Esophagus muscularis mucosa (tissue), 4 donors: ENCODE measurements at regions not wholly inside any gene's neighbourhood (a gene's known extent, or its start where the extent isn't known, plus 50 kb on each side); places are given as distances from the start of the nearest gene placed in this dataset.

Experiments
- DNase-seq: peaks from one replicate; pipeline ENCODE4 v3.0.0-alpha.2; 2017; ENCODE audit errors: extremely low spot score
- H3K27ac ChIP-seq, 4 donors: fragments of 200-600 bp; sonication (generic); replicated peaks in 1 of 4; 1 replicate in 3 of 4; 2 replicates in 1 of 4; pipeline ENCODE4 v1.5.1; 2016 to 2019; ENCODE audit warnings: mild to moderate bottlenecking in 1 of 4
- H3K27me3 ChIP-seq, 4 donors: fragments of 200-600 bp; sonication (generic); one replicate each; pipeline versions ENCODE4 v1.5.1 to v1.6.0; 2016 to 2019
- H3K36me3 ChIP-seq, 4 donors: fragments of 200-600 bp; sonication (generic); one replicate each; pipeline ENCODE4 v1.5.1; 2016 to 2019
- H3K4me1 ChIP-seq, 4 donors: fragments of 200-600 bp; sonication (generic); one replicate each; pipeline ENCODE4 v1.5.1; 2016 to 2019
- H3K4me3 ChIP-seq, 4 donors: fragments of 200-600 bp; sonication (generic); 1 replicate in 2 of 4; 2 replicates in 2 of 4; pipeline ENCODE4 v1.5.1; 2016 to 2019; ENCODE audit warnings: mild to moderate bottlenecking in 4 of 4, moderate library complexity in 1 of 4
- H3K9me3 ChIP-seq, 4 donors: fragments of 200-600 bp; sonication (generic); 1 replicate in 3 of 4; 2 replicates in 1 of 4; pipeline ENCODE4 v1.5.1; 2016 to 2019
- CTCF ChIP-seq, 3 experiments: fragments of 200-600 bp in 2 of 3; fragments of 450-650 bp in 1 of 3; sonication (generic) in 2 of 3; IDR thresholded peaks; one replicate each; pipeline ENCODE4 v1.5.1; 2017 to 2019; ENCODE audit warnings: antibody characterized with exemption in 3 of 3, mild to moderate bottlenecking in 2 of 3, moderate library complexity in 1 of 3
- EP300 ChIP-seq: sonication (generic); formaldehyde crosslinking; IDR thresholded peaks from one replicate; pipeline ENCODE4 v1.6.1; 2017; ENCODE audit warnings: antibody characterized with exemption
- POLR2A ChIP-seq: fragments of 450-650 bp; IDR thresholded peaks from one replicate; pipeline ENCODE4 v1.6.1; 2017; ENCODE audit warnings: antibody characterized with exemption, moderate library complexity, mild to moderate bottlenecking, low read depth
- POLR2AphosphoS5 ChIP-seq, 2 donors: sonication (generic); formaldehyde crosslinking; IDR thresholded peaks; one replicate each; pipeline ENCODE4 v1.6.1; 2017; ENCODE audit warnings: antibody characterized with exemption in 2 of 2
- WGBS: methylation state at CpG from one replicate; pipeline ENCODE4 v1.1.5; 2018; 5-methylcytosine and 5-hydroxymethylcytosine counted together
- intact Hi-C: fragments of 100-400 bp; cut with DNase I; formaldehyde crosslinking; loops from one replicate; pipeline ENCODE4 v1.15.1; 2023

DNA sequence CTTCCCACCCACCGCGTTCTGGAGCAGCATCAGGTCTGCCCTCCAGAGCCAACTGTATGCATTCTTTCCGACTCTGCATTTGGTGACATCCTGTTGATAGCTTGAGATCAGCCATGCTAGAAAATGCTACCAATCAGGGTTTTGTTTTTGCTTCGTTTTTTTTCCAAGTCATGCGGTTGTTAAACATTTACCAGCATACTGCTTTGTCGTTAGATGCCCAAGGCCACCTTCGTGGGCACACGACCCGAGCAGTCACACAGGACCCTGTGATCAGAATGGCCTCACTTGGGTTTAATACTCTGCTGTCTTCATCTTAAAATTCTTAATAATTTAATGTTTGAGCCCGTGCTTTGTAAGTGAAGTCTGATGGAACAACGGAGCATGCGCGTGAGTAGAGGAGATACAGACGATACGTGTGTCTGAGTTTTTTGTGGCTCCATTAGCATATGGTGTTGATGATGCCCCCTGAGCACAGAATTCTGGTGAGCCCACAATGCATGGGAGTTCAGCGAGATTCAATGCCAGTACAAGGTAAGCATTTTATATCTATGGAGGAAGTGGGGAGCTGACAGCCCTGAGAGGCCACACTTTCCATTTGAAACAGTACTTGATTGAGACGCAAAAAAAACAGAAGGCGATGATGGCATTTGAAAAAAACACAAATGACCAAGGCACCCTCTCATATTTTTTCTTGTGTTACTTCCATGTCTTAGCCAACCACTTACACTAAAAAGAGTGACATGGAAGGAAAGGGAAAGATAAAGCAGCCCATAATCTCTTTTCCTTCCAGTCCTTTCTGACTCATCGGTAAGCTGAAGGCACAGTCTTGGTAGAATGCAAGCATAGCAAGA, 323.6 kb downstream of the BCOR start:
- intact Hi-C loops: no loop called here
- Histone ChIP-seq H3K27ac (no peak overlapping the region), H3K36me3 (no peaks in the 10 kb centered on the region), H3K27me3 (no peaks in the 10 kb centered on the region), H3K4me1 (peaks cover 8 to 14% (median 12%) of the 10 kb centered on the region in 4 donors), H3K4me3 (no peak overlapping the region), H3K9me3 (peaks cover 0 to 4% (median 0%) of the 10 kb centered on the region in 4 donors)
- no peak for DNase-seq
- 75% methylated on average over 18 of the region's 19 CpGs for WGBS
- TF ChIP-seq EP300 (no peak), CTCF (IDR thresholded peaks at IDR 0.05) (no peak), POLR2AphosphoS5 (IDR thresholded peaks at IDR 0.05) (no peak), POLR2A (no peak)

GRCh38 chrX:39774774-39775328, 322.9 kb downstream of the BCOR start:
- intact Hi-C loops: no loop called here
- no peaks in the 10 kb centered on the region for H3K36me3 ChIP-seq
- 69% methylated on average over 5 of the region's 5 CpGs for WGBS

DNA sequence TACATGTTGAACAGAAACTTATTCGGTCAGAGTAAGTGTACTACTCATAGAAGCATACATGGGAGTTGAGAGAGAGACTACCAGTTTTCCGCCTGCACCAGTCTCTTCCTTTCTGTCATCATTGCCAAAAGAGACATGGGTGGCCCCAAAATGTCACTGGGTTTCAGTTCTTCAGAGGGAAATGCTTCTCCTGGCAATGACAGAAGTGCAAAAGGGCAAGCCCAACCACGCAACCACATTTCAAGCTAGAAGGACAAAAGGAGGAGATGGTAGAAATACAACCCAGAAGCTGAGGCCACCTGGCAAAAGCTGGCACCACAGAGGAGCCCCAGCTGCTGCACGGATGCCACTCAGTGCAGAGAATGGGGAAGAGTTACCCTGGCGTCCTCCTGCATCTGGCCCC, 320.1 kb downstream of the BCOR start:
- TF ChIP-seq POLR2A: no peak
- no peak for TF ChIP-seq CTCF (IDR thresholded peaks at IDR 0.05)
- TF ChIP-seq EP300: no peak
- no peak for TF ChIP-seq POLR2AphosphoS5 (IDR thresholded peaks at IDR 0.05)
- H3K36me3 ChIP-seq: no peaks in the 10 kb centered on the region
- intact Hi-C loops: no loop called here
- H3K4me3 ChIP-seq: no peak overlapping the region
- no peak for DNase-seq
- H3K4me1 ChIP-seq: peaks cover 0 to 2% (median 1%) of the 10 kb centered on the region in 4 donors
- no peak overlapping the region for H3K27ac ChIP-seq
- peaks cover 0 to 16% (median 0%) of the 10 kb centered on the region in 4 donors for H3K9me3 ChIP-seq
- WGBS: 95% methylated on average over 3 of the region's 5 CpGs
- H3K27me3 ChIP-seq: no peaks in the 10 kb centered on the region

More at GRCh38 chrX:39774774-39775328, 322.9 kb downstream of the BCOR start:
- Histone ChIP-seq H3K27me3 (no peaks in the 10 kb centered on the region), H3K4me3 (no peak overlapping the region), H3K4me1 (peaks cover 8 to 14% (median 12%) of the 10 kb centered on the region in 4 donors), H3K27ac (no peak overlapping the region), H3K9me3 (peaks cover 0 to 9% (median 0%) of the 10 kb centered on the region in 4 donors)
- TF ChIP-seq POLR2AphosphoS5 (IDR thresholded peaks at IDR 0.05) (no peak), POLR2A (no peak), EP300 (no peak), CTCF (IDR thresholded peaks at IDR 0.05) (no peak)
- no peak for DNase-seq

DNA sequence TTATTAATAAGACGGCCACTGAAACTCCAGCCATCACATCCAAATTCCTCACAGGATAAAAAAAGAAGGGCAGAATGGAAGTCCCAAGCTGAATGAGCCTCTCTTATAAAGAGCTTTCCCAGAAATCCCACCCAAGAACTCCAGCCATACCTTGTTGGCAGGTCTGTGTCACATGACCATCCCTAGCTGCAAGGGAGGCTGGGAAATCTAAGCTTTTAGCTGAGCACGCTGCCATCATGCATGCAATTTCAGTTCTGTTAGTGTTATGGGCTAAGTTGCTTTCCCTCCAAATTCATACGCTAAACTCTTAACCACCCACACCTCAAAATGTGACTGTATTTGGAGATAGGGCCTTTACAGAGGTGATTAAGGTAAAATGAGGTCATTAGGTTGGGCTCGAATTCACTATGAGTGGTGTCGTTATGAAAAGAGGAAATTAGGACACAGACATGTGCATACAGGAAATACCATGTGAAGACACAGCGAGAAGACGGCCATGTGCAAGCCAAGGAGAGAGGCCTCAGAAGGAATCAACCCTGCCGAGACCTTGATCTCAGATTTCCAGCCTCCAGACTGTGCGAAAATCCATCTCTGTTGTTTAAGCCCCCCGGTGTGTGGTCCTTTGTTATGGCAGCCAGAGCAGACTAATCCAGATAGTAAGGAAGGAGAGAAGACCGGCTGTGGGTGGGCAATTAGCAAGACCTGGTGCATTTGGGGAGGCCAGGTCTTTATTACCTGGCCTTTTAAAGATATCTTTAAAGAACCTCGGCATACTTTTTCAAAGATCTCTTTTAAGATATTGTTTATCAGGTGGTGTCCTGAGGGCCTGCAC, 317.6 kb downstream of the BCOR start:
- no peak for DNase-seq
- H3K27ac ChIP-seq: no peak overlapping the region
- no peak for TF ChIP-seq EP300
- TF ChIP-seq CTCF (IDR thresholded peaks at IDR 0.05): no peak
- no peak for TF ChIP-seq POLR2A
- TF ChIP-seq POLR2AphosphoS5 (IDR thresholded peaks at IDR 0.05): no peak
- no peaks in the 10 kb centered on the region for H3K36me3 ChIP-seq
- intact Hi-C loops: no loop called here
- H3K27me3 ChIP-seq: no peaks in the 10 kb centered on the region
- H3K4me1 ChIP-seq: no peaks in the 10 kb centered on the region
- H3K4me3 ChIP-seq: no peak overlapping the region
- peaks cover 0 to 16% (median 0%) of the 10 kb centered on the region in 4 donors for H3K9me3 ChIP-seq
- WGBS: 84% methylated on average over 12 of the region's 12 CpGs
